Nephron (organoid): ENCODE measurements at regions not wholly inside any gene's neighbourhood (a gene's known extent, or its start where the extent isn't known, plus 50 kb on each side); places are given as distances from the start of the nearest gene placed in this dataset.

ENCODE experiments used
- H3K27ac Mint-ChIP-seq, 3 experiments: 2 replicates each; pipeline ENCODE4 v1.8.0; 2020; ENCODE audit warnings: mixed read lengths in 3 of 3, mild to moderate bottlenecking in 2 of 3, moderate library complexity in 1 of 3
- H3K27me3 Mint-ChIP-seq: 2 replicates; pipeline ENCODE4 v1.8.0; 2021; ENCODE audit warnings: low read depth, mild to moderate bottlenecking, moderate library complexity, mixed read lengths
- H3K36me3 Mint-ChIP-seq: 2 replicates; pipeline ENCODE4 v1.8.0; 2020; ENCODE audit warnings: low read depth, mixed read lengths
- H3K4me1 Mint-ChIP-seq: 2 replicates; pipeline ENCODE4 v1.8.0; 2020; ENCODE audit warnings: mixed read lengths
- H3K4me3 Mint-ChIP-seq, 3 experiments: 2 replicates each; pipeline ENCODE4 v1.8.0; 2020; ENCODE audit warnings: mild to moderate bottlenecking in 3 of 3, mixed read lengths in 3 of 3, moderate library complexity in 2 of 3
- H3K9me3 Mint-ChIP-seq: 2 replicates; pipeline ENCODE4 v1.8.0; 2020; ENCODE audit warnings: mixed read lengths
- CTCF ChIP-seq, 3 experiments: fragments of 200-600 bp; sonication (generic); IDR thresholded peaks; one replicate each; pipeline ENCODE4 v1.5.0; 2021; ENCODE audit warnings: antibody characterized with exemption in 3 of 3; ENCODE audit not compliant: unreplicated experiment in 3 of 3

- no peak overlapping the region for H3K4me3 Mint-ChIP-seq
- no peaks in the 10 kb centered on the region for H3K9me3 Mint-ChIP-seq
- H3K27me3 Mint-ChIP-seq, result peaks cover 21% of the 10 kb centered on the region
- TF ChIP-seq CTCF (IDR thresholded peaks at IDR 0.05; ENCODE audit: unreplicated experiment in 3 of 3), result no peak
- no peaks in the 10 kb centered on the region for H3K36me3 Mint-ChIP-seq
- peaks cover 20% of the 10 kb centered on the region for H3K4me1 Mint-ChIP-seq
- peak overlapping the region in 1 of 3 experiments; percentile 5 for H3K27ac Mint-ChIP-seq
These were observed 68.9 kb upstream of the PCSK6 start for GRCh38 chr15:101558221-101558941.

- Mint-ChIP-seq H3K36me3 (no peaks in the 10 kb centered on the region), H3K4me1 (peaks cover 20% of the 10 kb centered on the region), H3K9me3 (no peaks in the 10 kb centered on the region), H3K4me3 (no peak overlapping the region), H3K27me3 (peaks cover 19% of the 10 kb centered on the region), H3K27ac (no peak overlapping the region)
- TF ChIP-seq CTCF (IDR thresholded peaks at IDR 0.05; ENCODE audit: unreplicated experiment in 3 of 3), result no peak
These were observed 66.8 kb upstream of the PCSK6 start for GRCh38 chr15:101556273-101556672.

- H3K36me3 Mint-ChIP-seq, result no peaks in the 10 kb centered on the region
- H3K4me1 Mint-ChIP-seq, result peaks cover 17% of the 10 kb centered on the region
- no peaks in the 10 kb centered on the region for H3K9me3 Mint-ChIP-seq
- no peak for TF ChIP-seq CTCF (IDR thresholded peaks at IDR 0.05; ENCODE audit: unreplicated experiment in 3 of 3)
- no peak overlapping the region for H3K27ac Mint-ChIP-seq
- H3K4me3 Mint-ChIP-seq, result no peak overlapping the region
- H3K27me3 Mint-ChIP-seq, result peaks cover 31% of the 10 kb centered on the region
These were observed 64.8 kb upstream of the PCSK6 start for GRCh38 chr15:101554115-101554915.

- H3K4me1 Mint-ChIP-seq, result peaks cover 6% of the 10 kb centered on the region
- H3K36me3 Mint-ChIP-seq, result no peaks in the 10 kb centered on the region
- no peak overlapping the region for H3K27ac Mint-ChIP-seq
- peaks cover 28% of the 10 kb centered on the region for H3K27me3 Mint-ChIP-seq
- no peak overlapping the region for H3K4me3 Mint-ChIP-seq
- no peak for TF ChIP-seq CTCF (IDR thresholded peaks at IDR 0.05; ENCODE audit: unreplicated experiment in 3 of 3)
- peaks cover 6% of the 10 kb centered on the region for H3K9me3 Mint-ChIP-seq
These were observed 62.4 kb upstream of the PCSK6 start for GRCh38 chr15:101551696-101552591.

GRCh38 chr15:101550124-101550523 lies 60.6 kb upstream of the PCSK6 start:
- Mint-ChIP-seq H3K4me1 (peaks cover 6% of the 10 kb centered on the region), H3K27ac (no peak overlapping the region), H3K36me3 (no peaks in the 10 kb centered on the region), H3K27me3 (peaks cover 27% of the 10 kb centered on the region), H3K9me3 (peaks cover 9% of the 10 kb centered on the region), H3K4me3 (no peak overlapping the region)
- TF ChIP-seq CTCF (IDR thresholded peaks at IDR 0.05; ENCODE audit: unreplicated experiment in 3 of 3), result no peak
